ENCODE measurements at regions not wholly inside any gene's neighbourhood (a gene's known extent, or its start where the extent isn't known, plus 50 kb on each side); places are given as distances from the start of the nearest gene placed in this dataset.

GRCh38 chr13:111970494-111971141 lies 96.3 kb upstream of the SOX1 start:
- DNase-seq: no peak

DNA sequence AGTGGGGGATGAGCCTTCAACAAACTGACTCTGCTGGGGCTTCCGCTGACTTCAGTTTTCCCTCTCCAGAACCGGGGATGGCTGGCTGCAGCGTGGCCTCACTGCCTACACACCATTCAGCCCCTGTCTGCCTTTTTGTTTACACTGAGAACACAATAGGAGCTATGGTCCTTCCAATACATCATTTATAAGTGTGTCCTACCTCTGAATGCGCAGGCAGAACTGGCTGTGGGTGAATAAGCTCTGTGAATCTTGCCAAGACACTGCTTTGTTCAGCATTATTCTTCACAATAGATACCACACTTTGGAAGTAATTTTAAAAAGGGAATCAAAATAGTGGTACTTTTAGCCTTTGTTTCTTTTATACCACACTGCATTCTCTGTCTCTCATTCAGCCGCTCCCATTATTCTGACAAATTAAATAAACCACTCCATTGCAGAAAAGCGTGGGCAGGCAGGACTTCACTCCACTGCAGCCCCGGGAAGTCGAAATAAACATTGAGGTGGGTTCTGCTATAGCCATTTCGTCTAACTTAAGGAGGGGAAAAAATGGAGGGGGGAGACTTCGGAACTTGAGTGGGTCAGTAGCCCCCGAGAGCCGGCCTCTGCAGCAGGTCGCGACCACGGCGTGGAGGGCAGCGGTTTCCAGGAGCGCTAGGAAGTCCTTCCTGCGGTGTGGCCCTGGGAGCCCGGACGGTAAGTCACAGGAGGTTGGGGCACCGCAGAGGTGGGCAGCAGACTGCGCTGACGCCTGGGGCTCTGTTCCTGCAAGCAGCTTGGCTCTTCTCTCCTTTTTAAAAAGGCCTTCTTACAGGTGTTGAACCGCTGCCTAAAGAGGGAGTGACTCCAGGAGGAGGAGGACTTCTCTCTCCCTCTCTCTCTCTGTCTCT lies 94.8 kb upstream of the SOX1 start:
- peak; percentile 40 for DNase-seq

DNA sequence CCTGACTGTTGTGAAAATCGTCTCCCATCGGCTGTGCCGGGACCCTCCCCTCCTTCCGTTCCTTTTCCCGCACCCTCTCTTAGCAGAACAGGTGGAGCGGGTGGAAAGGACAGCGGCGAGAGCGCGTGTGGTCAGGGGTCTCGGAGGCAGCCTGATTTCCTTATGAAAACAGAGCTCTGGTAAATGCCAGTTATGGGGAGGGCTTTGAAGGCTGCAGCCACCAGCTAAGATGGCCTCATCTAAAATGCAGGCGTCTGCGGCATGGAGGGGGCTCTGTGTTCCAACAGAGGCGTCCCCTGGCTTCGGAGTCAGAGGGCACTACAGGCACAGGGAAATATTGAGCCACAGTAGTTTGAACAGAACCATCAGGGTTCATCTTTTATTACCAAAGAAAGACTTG lies 93.8 kb upstream of the SOX1 start:
- DNase-seq: no peak

GRCh38 chr13:111973605-111974340 lies 93.2 kb upstream of the SOX1 start:
- DNase-seq: peak; percentile 84

- no peak for DNase-seq
These were observed 92.7 kb upstream of the SOX1 start for GRCh38 chr13:111974341-111974640.

GRCh38 chr13:111975539-111976473 lies 91.1 kb upstream of the SOX1 start:
- no peak for DNase-seq

GRCh38 chr13:111976474-111977178 lies 90.3 kb upstream of the SOX1 start:
- DNase-seq: no peak

DNA sequence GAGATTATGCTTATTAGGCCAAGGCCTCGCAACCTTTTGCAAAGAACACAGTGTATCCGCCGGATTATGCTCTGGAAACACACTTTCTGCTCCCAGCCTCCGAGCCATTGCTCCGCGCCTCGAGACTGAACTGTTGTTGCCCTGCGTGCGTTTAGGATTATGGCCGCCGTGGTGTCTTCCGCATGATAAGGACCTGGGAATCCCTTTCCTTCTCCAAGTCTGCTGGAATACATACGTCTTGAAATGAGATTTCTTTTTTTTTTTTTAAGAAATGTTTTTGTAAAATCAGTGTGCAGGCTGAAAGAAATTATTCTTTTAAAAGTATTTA lies 89.8 kb upstream of the SOX1 start:
- no peak for DNase-seq

DNA sequence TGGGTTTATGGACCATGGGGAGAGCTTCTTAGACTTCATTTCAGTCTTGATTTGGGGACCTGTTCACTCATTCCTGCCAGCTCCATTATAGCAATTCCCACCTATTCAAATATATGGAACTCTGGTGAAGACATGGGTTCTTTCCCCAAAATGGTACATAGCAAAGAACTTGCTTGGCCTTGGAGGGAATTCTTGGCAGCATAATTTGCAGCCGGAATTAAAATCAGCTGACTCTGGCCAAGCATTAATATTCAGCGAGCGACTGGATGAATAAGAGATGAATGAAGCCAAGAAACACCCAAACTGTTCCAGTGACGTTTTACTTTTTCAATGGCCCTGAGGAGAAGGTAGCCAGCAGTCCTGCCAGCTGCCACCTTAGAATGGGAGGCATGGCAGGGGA lies 88.4 kb upstream of the SOX1 start:
- DNase-seq: peak; percentile 24

GRCh38 chr13:111980146-111980929 lies 86.6 kb upstream of the SOX1 start:
- no peak for DNase-seq

DNA sequence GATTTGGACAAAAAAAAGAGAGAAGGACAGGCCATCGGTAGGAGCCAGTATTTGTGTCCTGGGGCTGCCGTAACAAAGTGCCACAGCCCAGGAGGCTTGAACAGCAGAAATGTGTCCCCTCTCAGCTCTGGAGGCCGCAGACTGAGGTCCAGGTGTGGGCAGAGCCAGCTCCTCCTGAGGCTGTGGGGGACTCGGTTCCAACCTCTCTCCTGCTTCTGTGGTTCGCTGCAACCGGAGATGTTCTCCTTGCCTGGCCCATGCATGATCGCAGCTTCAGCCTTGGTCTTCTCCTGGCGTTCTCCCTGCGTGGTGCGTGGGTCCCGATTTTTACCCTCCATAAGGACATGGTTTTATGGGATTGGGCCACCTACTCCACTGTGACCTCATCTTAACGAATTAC lies 85.9 kb upstream of the SOX1 start:
- no peak for DNase-seq

- no peak for DNase-seq
These were observed 85.3 kb upstream of the SOX1 start for GRCh38 chr13:111981446-111982165.

- DNase-seq: no peak
These were observed 82.6 kb upstream of the SOX1 start for GRCh38 chr13:111984349-111984748.

DNA sequence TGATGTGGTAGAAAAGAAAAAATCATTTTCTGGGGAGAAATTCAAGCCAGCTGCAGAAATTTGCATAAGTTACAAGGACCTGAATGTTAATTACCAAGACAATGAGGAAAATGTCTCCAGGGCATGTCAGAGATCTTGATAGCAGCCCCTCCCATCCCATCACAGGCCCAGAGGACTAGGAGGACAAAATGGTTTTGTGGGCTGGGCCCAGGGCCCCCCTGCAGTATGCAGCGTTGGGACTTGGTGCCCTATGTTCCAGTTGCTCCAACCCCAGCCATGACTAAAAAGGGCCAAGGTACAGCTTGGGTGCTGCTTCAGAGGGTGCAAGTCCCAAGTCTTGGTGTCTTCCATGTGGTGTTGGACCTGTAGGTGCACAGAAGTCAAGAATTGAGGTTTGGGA lies 76.6 kb upstream of the SOX1 start:
- no peak for DNase-seq

- no peak for DNase-seq
These were observed 74.0 kb upstream of the SOX1 start for GRCh38 chr13:111992911-111993310.

DNA sequence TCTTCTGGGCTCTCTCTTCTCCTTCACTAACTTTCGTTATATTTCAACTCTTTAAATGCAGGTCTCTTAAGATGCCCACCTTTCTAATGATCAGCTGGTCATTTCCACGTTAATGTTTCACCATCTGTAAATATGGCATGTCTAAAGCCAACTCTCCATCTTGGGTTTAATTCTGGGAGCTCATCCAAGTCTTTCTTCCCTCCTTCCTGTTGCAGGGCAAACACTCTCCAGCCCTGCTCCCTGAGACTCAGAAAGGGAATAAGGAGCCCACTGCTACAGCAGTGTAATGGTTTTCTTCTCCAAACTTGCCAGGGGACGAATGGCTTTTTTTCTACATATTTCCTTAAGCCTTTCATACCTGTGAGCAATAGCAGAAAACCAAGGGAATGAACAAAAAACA lies 73.3 kb upstream of the SOX1 start:
- no peak for DNase-seq

- no peak for DNase-seq
These were observed 72.4 kb upstream of the SOX1 start for GRCh38 chr13:111994578-111994977.

- no peak for DNase-seq
These were observed 67.6 kb upstream of the SOX1 start for GRCh38 chr13:111999352-111999751.

- no peak for DNase-seq
These were observed 66.1 kb upstream of the SOX1 start for GRCh38 chr13:112000888-112001287.

DNA sequence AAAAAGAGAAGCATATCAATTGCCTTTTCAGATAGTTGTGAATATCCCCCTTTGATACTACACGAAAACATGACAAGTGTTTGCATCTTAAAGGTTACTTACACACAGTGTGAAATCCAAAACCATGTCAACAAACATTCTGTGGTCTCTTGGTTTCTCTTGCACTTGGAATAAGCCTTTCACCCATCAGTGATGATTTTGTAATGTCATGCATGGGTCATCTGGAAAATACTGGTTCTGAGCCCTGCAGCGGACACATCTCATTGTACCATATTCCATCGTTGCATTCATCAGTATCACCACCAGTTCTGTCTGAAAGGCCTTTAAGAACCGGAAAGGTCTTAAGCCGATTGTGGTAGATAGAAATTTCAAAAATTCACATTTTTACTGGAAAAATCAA lies 65.4 kb upstream of the SOX1 start:
- no peak for DNase-seq
